Ovary (tissue), 7 donors: ENCODE measurements at regions not wholly inside any gene's neighbourhood (a gene's known extent, or its start where the extent isn't known, plus 50 kb on each side); places are given as distances from the start of the nearest gene placed in this dataset.

Experiments
- DNase-seq, 5 donors: peaks; one replicate each; pipeline ENCODE4 v3.0.0-alpha.2; 2019 to 2020
- H3K27ac ChIP-seq, 2 donors: fragments of 200-600 bp; one replicate each; pipeline versions ENCODE4 v1.5.1 to v1.8.0; 2019 to 2022
- H3K27me3 ChIP-seq: fragments of 200-600 bp; one replicate; pipeline ENCODE4 v1.8.0; 2022
- H3K36me3 ChIP-seq: fragments of 200-600 bp; sonication (generic); one replicate; pipeline ENCODE4 v1.5.1; 2019
- H3K4me1 ChIP-seq: one replicate; pipeline ENCODE4 v1.8.1; 2013; ENCODE audit warnings: mild to moderate bottlenecking, moderate library complexity; ENCODE audit not compliant: insufficient read depth
- H3K4me3 ChIP-seq: fragments of 200-600 bp; sonication (generic); one replicate; pipeline ENCODE4 v1.5.1; 2017
- H3K9me3 ChIP-seq, 2 donors: fragments of 200-600 bp in 1 of 2; sonication (generic) in 1 of 2; one replicate each; pipeline versions ENCODE4 v1.5.1 to v1.8.1; 2013 to 2019; ENCODE audit warnings: mild to moderate bottlenecking in 1 of 2, moderate library complexity in 1 of 2
- EP300 ChIP-seq: sonication (generic); formaldehyde crosslinking; IDR thresholded peaks from one replicate; pipeline ENCODE4 v1.6.1; 2017; ENCODE audit warnings: antibody characterized with exemption
- POLR2A ChIP-seq: fragments of 450-650 bp; IDR thresholded peaks from one replicate; pipeline ENCODE4 v1.6.1; 2017; ENCODE audit warnings: antibody characterized with exemption, mild to moderate bottlenecking, moderate library complexity
- WGBS, 3 donors: extraction: QIAGEN DNeasy Blood & Tissue Kit in 1 of 3; methylation state at CpG; one replicate each; pipeline versions ENCODE4 v1.1.5 to v1.1.7; 2013 to 2017; 5-methylcytosine and 5-hydroxymethylcytosine counted together
- intact Hi-C, 4 donors: fragments of 100-400 bp; cut with DNase I; formaldehyde crosslinking; loops; one replicate each; pipeline versions ENCODE4 v1.11.0 to v1.15.1; 2022 to 2023
- TF ChIP-seq, protein P1 (sequence below), 3 donors: fragments of 450-650 bp in 2 of 3; fragments of 200-600 bp in 1 of 3; IDR thresholded peaks; one replicate each; pipeline versions ENCODE4 v1.5.1 to v1.8.0; 2016 to 2022; ENCODE audit warnings: antibody characterized with exemption in 3 of 3, mild to moderate bottlenecking in 1 of 3
- donor health status: DM: no; HTN: no; CAD: no; lungs with moderate emphysema.
- donor health status: DM: no; HTN: no; CAD: no.
- donor health status: Bipolar disorder and iron deficiency.
- donor health status: DM: no; HTN: no; CAD: no.
- donor health status: DM: yes; HTN: yes; CAD: no.

DNA sequence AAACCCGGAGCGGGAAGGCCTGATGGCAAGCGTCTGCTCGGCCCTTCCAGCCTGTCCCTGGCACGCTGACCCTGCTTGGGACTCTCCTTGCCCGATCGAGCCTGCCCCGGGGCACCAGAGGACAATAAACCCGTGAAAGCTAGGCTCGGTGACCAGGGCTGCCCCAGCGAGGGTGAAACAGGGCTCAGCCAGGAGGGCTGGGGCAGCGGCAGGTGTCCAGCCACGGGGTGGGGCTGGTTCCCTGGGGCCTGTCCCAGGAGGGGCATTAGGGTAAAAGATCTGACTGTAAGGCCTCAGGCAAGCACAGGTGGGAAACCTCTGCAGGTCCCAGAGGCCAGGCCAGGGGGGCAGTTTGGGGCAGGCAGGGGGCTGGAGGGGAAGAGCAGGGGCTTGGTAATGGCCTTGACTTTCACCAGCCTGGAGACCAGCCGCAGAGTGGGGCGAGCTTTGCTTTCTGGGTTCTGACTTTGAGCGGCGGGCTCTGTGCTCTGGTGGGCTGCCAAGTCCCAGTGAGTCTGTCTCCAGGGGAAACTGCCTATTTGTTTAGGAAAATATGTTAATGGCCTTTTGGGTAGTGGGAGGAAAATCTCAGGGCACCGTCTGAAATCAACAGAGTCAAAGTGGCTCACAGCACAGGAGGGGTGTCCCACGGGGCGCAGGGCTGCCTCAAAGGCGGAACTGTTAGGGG lies 68.2 kb upstream of the INPP5A start:
- no peak overlapping the region for H3K4me3 ChIP-seq
- no peaks in the 10 kb centered on the region for H3K9me3 ChIP-seq
- H3K4me1 ChIP-seq = peaks cover 23% of the 10 kb centered on the region
- intact Hi-C loops = loop anchor here in 1 of 4 donors (5.0 kb wide), 1 partner anchor 48 kb away; no protein-coding TSS in a partner anchor
- DNase-seq = peak; percentile 74 to 82 (median 78)
- no peaks in the 10 kb centered on the region for H3K27me3 ChIP-seq
- WGBS, 3 donors = 45 to 46% (median 46%) methylated on average over 21 of the region's 21 CpGs
- no peaks in the 10 kb centered on the region for H3K36me3 ChIP-seq
- peak overlapping the region; percentile 46 to 55 for H3K27ac ChIP-seq
- TF ChIP-seq POLR2A (no peak), EP300 (no peak)
- TF ChIP-seq, protein P1, sequence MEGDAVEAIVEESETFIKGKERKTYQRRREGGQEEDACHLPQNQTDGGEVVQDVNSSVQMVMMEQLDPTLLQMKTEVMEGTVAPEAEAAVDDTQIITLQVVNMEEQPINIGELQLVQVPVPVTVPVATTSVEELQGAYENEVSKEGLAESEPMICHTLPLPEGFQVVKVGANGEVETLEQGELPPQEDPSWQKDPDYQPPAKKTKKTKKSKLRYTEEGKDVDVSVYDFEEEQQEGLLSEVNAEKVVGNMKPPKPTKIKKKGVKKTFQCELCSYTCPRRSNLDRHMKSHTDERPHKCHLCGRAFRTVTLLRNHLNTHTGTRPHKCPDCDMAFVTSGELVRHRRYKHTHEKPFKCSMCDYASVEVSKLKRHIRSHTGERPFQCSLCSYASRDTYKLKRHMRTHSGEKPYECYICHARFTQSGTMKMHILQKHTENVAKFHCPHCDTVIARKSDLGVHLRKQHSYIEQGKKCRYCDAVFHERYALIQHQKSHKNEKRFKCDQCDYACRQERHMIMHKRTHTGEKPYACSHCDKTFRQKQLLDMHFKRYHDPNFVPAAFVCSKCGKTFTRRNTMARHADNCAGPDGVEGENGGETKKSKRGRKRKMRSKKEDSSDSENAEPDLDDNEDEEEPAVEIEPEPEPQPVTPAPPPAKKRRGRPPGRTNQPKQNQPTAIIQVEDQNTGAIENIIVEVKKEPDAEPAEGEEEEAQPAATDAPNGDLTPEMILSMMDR (IDR thresholded peaks at IDR 0.05) = no peak

DNA sequence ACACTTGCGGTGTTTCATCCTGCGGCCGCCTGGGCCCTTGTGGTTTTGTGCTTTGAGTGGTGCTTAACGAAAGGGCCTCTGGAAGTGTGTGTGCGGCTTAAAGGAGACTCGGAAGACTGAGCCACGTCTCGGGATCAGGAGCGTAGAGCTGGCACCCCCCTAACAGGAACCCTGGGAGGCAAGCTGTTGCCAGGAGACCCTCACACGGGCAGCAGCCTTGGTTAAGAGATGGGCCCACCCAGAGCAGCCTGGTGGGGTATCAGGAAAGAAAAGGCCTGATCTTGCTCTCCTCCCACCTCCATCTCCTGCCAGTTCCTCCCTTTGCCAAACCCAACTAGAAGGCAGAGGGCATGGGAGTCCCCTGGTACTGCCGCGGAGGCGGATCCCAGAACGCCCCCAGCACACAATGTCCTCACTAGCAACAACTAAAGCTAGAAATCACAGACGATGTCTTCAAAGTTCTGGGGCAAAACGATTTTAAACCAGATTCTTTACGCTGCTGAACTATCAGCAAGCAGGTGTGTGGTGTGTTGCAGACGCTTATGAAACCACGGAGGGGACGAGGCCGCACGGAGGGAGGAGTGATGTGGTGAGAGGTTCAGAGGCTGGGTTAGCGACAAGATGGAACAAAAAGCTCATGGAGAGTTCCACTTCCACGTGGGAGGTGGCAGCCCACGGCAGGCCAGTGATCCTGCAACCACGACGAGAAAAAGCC lies 67.0 kb upstream of the INPP5A start:
- H3K27ac ChIP-seq = no peak overlapping the region
- intact Hi-C loops = no loop called here
- H3K27me3 ChIP-seq = no peaks in the 10 kb centered on the region
- peak in 1 of 5 donors; percentile 32 for DNase-seq
- 78 to 80% (median 80%) methylated on average over 27 of the region's 27 CpGs for WGBS, 3 donors
- H3K36me3 ChIP-seq = no peaks in the 10 kb centered on the region
- H3K4me3 ChIP-seq = no peak overlapping the region
- H3K4me1 ChIP-seq = peaks cover 15% of the 10 kb centered on the region
- no peaks in the 10 kb centered on the region for H3K9me3 ChIP-seq
- TF ChIP-seq, protein P1 (IDR thresholded peaks at IDR 0.05) = no peak
- TF ChIP-seq EP300 = no peak
- no peak for TF ChIP-seq POLR2A

DNA sequence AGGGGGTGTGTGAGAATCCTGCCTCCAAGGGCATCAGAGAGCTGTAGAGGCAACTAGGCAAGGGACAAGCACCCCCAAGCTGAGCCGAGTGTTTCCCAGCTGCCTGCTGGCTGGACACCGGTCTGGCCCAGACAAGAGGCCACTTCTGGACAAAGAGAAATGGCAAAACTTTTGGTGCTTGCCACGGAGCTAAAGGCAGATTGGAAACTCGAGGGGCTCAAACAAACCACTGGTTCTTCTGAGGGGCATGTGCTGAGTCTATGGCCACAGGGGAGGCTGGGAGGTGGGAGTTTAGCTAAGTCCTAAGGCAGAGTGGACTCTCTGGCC lies 66.5 kb upstream of the INPP5A start:
- TF ChIP-seq EP300 = no peak
- TF ChIP-seq, protein P1 (IDR thresholded peaks at IDR 0.05) = no peak
- TF ChIP-seq POLR2A = no peak
- H3K36me3 ChIP-seq = no peaks in the 10 kb centered on the region
- WGBS, 3 donors = 86 to 95% (median 89%) methylated on average over 4 of the region's 4 CpGs
- peaks cover 10% of the 10 kb centered on the region for H3K4me1 ChIP-seq
- no peak overlapping the region for H3K27ac ChIP-seq
- intact Hi-C loops = no loop called here
- no peaks in the 10 kb centered on the region for H3K9me3 ChIP-seq
- DNase-seq = peak in 1 of 5 donors; percentile 17
- no peaks in the 10 kb centered on the region for H3K27me3 ChIP-seq
- no peak overlapping the region for H3K4me3 ChIP-seq

DNA sequence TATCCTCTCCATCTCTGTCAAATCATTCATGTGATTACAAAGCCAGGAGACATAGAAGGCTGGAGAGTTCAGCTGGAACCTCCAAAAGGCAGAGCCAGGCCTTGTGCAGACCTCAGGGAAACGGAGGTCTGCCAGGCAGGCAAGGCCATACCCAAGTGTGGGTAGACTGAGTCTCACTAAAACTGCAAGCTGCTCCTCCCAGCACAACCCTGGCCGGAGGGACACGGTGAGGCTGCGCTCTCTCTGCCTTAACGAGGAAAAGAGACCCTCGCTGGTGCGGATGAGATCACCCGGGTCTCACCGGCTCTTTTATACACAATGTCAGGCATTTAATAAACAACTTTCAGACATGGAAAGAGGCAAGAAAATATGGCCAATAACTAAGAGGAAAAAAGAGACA lies 66.1 kb upstream of the INPP5A start:
- intact Hi-C loops = no loop called here
- Histone ChIP-seq H3K27ac (no peak overlapping the region), H3K4me3 (no peak overlapping the region), H3K27me3 (no peaks in the 10 kb centered on the region), H3K4me1 (peaks cover 8% of the 10 kb centered on the region), H3K9me3 (no peaks in the 10 kb centered on the region), H3K36me3 (no peaks in the 10 kb centered on the region)
- DNase-seq = peak in 1 of 5 donors; percentile 13
- 91 to 98% (median 97%) methylated on average over 9 of the region's 9 CpGs for WGBS, 3 donors
- no peak for TF ChIP-seq EP300
- TF ChIP-seq, protein P1 (IDR thresholded peaks at IDR 0.05) = no peak
- TF ChIP-seq POLR2A = no peak
